GM12878 (cell line): ENCODE measurements at regions not wholly inside any gene's neighbourhood (a gene's known extent, or its start where the extent isn't known, plus 50 kb on each side); places are given as distances from the start of the nearest gene placed in this dataset.

Experiments used
- ATAC-seq: fragments of 200-7000 bp; cut with Tn5 transposase; 3 replicates; pipeline ENCODE4 v1.9.1; 2020; ENCODE audit warnings: mild to moderate bottlenecking, moderate library complexity
- BruUV-seq: library from RNA; stranded (reverse); fragments of 400-500 nt; replicated peaks from 2 replicates; lab custom pipeline; 2021; lab: Mats Ljungman, UMichigan
- CTCF ChIA-PET: fragments of 300-600 bp; sonication (Branson Sonifier 250); formaldehyde crosslinking; extraction: SDS; loops from one replicate; lab custom pipeline; 2021; ENCODE audit warnings: inconsistent platforms; lab: Yijun Ruan, JAX
- POLR2A ChIA-PET: fragments of 350-600 bp; formaldehyde crosslinking; extraction: SDS; loops from one replicate; lab custom pipeline; 2021; ENCODE audit warnings: inconsistent platforms; lab: Charles Lee
- RAD21 ChIA-PET: fragments of 300-600 bp; sonication (Branson Sonifier 250); formaldehyde crosslinking; loops from one replicate; lab custom pipeline; 2023; ENCODE audit warnings: antibody characterized with exemption; ENCODE audit not compliant: unreplicated experiment; lab: Charles Lee
- SMC1A ChIA-PET: fragments of 300-600 bp; sonication (Branson Sonifier 250); formaldehyde crosslinking; loops from one replicate; lab custom pipeline; 2023; ENCODE audit not compliant: unreplicated experiment, uncharacterized antibody; lab: Charles Lee
- DNase-seq: peaks from one replicate; pipeline ENCODE4 v3.0.0-alpha.2; 2011; ENCODE audit warnings: low read depth, low spot score
- FAIRE-seq: peaks from 3 replicates; lab custom pipeline; 2011; peaks lifted over from hg19 to GRCh38; lab: Jason Lieb, UNC
- H2AFZ ChIP-seq: 2 replicates; pipeline ENCODE4 v1.6.0; 2011; ENCODE audit warnings: low read depth, low read length, control low read depth; ENCODE audit not compliant: control insufficient read depth
- H3K27ac ChIP-seq: 2 replicates; pipeline ENCODE4 v1.5.1; 2011; ENCODE audit warnings: control low read depth; ENCODE audit not compliant: control insufficient read depth, insufficient read depth
- H3K27me3 ChIP-seq, 2 experiments: replicated peaks in 1 of 2; 2 replicates each; pipeline versions ENCODE4 v1.6.0 to v1.6.1; 2011; ENCODE audit warnings: low read length in 1 of 2; ENCODE audit not compliant: control insufficient read depth in 2 of 2, insufficient read depth in 2 of 2
- H3K36me3 ChIP-seq, 2 experiments: 2 replicates each; pipeline ENCODE4 v1.5.1; 2011; ENCODE audit warnings: low read length in 1 of 2; ENCODE audit not compliant: control insufficient read depth in 2 of 2, insufficient read depth in 2 of 2
- H3K4me1 ChIP-seq: 2 replicates; pipeline ENCODE4 v1.6.1; 2011; ENCODE audit warnings: mild to moderate bottlenecking, low read length, moderate library complexity, mixed read lengths; ENCODE audit not compliant: control insufficient read depth, insufficient read depth
- H3K4me2 ChIP-seq: 2 replicates; pipeline ENCODE4 v1.6.0; 2011; ENCODE audit warnings: control low read depth; ENCODE audit not compliant: control insufficient read depth, insufficient read depth
- H3K4me3 ChIP-seq: fragments of 200-600 bp; sonication (generic); 2 replicates; pipeline ENCODE4 v1.5.1; 2016
- H3K79me2 ChIP-seq: 2 replicates; pipeline ENCODE4 v1.6.0; 2011; ENCODE audit warnings: low read length; ENCODE audit not compliant: control insufficient read depth, insufficient read depth
- H3K9ac ChIP-seq: 2 replicates; pipeline ENCODE4 v1.8.0; 2011; ENCODE audit warnings: low read length, control low read depth, mixed read lengths; ENCODE audit not compliant: control insufficient read depth, insufficient read depth
- H3K9me3 ChIP-seq: replicated peaks from 3 replicates; pipeline ENCODE4 v1.5.1; 2011; ENCODE audit warnings: mild to moderate bottlenecking, low read length; ENCODE audit not compliant: control insufficient read depth, insufficient read depth
- H4K20me1 ChIP-seq: 2 replicates; pipeline ENCODE4 v1.6.0; 2011; ENCODE audit not compliant: control insufficient read depth, insufficient read depth
- ATF7 ChIP-seq: fragments of 450-650 bp; IDR thresholded peaks from 2 replicates; pipeline ENCODE4 v1.6.1; 2016; ENCODE audit warnings: low read depth, mild to moderate bottlenecking
- BCL3 ChIP-seq: IDR thresholded peaks from 2 replicates; pipeline ENCODE4 v1.6.1; 2011; ENCODE audit warnings: borderline replicate concordance, low read depth, mild to moderate bottlenecking, moderate library complexity, low read length; ENCODE audit not compliant: insufficient read depth, poor library complexity, severe bottlenecking
- CREM ChIP-seq: IDR thresholded peaks from 2 replicates; pipeline ENCODE4 v1.6.1; 2014; ENCODE audit warnings: antibody characterized with exemption, low read depth
- EZH2 ChIP-seq: IDR thresholded peaks from 2 replicates; pipeline ENCODE4 v1.6.1; 2012; ENCODE audit warnings: low read depth, mild to moderate bottlenecking, control low read depth, inconsistent platforms, low read length, borderline replicate concordance; ENCODE audit not compliant: control insufficient read depth
- NFYB ChIP-seq: IDR thresholded peaks from 2 replicates; pipeline ENCODE4 v1.6.1; 2011; ENCODE audit warnings: low read depth, mild to moderate bottlenecking, low read length, improper control_type of control experiment, moderate library complexity; ENCODE audit not compliant: insufficient read depth
- POU2F2 ChIP-seq: IDR thresholded peaks from 3 replicates; pipeline ENCODE4 v1.6.1; 2011; ENCODE audit warnings: low read depth, mild to moderate bottlenecking, low read length, borderline replicate concordance
- REST ChIP-seq: IDR thresholded peaks from 2 replicates; pipeline ENCODE4 v1.6.1; 2012; ENCODE audit warnings: mild to moderate bottlenecking, low read depth, low read length
- SP1 ChIP-seq: IDR thresholded peaks from one replicate; pipeline ENCODE4 v1.6.1; 2011; ENCODE audit warnings: low read depth, low read length
- ZBTB11 ChIP-seq: fragments of 450-650 bp; formaldehyde crosslinking; IDR thresholded peaks from 2 replicates; pipeline ENCODE4 v1.5.0; 2022; ENCODE audit warnings: mild to moderate bottlenecking, missing genetic modification characterization
- WGBS: methylation state at CpG from one replicate; pipeline ENCODE4 v1.1.6; 2016; ENCODE audit warnings: low lambda C conversion rate; ENCODE audit not compliant: insufficient replicate concordance, insufficient coverage; ENCODE audit errors: missing lambda C conversion rate; 5-methylcytosine and 5-hydroxymethylcytosine counted together
- in situ Hi-C: fragments of 300-500 bp; cut with MboI; formaldehyde crosslinking; loops from 9 replicates; pipeline ENCODE4 v1.14.3; 2018; ENCODE audit warnings: mixed read lengths
- intact Hi-C: fragments of 100-400 bp; cut with micrococcal nuclease; formaldehyde crosslinking; loops from one replicate; pipeline ENCODE4 v1.14.2; 2022; ENCODE audit not compliant: unreplicated experiment
- TF ChIP-seq, protein P1 (sequence below): fragments of 150-350 bp; IDR thresholded peaks from 2 replicates; pipeline ENCODE4 v1.6.1; 2016; ENCODE audit warnings: low read depth, low read length

GRCh38 chr20:61048302-61048701 is 203.8 kb upstream of the CDH4 start:
- no peak for FAIRE-seq
- Histone ChIP-seq H3K36me3 (no peaks in the 10 kb centered on the region), H3K27ac (no peak overlapping the region), H3K4me2 (no peak overlapping the region), H3K4me3 (no peak overlapping the region), H4K20me1 (no peaks in the 10 kb centered on the region), H3K4me1 (no peaks in the 10 kb centered on the region), H3K9ac (no peak overlapping the region), H3K9me3 (no peaks in the 10 kb centered on the region; the same call in 2 of the 3 replicates), H2AFZ (no peak overlapping the region), H3K79me2 (no peaks in the 10 kb centered on the region), H3K27me3 (no peaks in the 10 kb centered on the region)
- WGBS, result 25% methylated on average over 2 of the region's 2 CpGs
- SMC1A ChIA-PET, result no interaction called here
- CTCF ChIA-PET, result no interaction called here
- POLR2A ChIA-PET, result interaction anchor here (0.6 kb wide), 1 partner anchor 1570 kb away, joined by 3 read pairs; no protein-coding TSS in a partner anchor
- RAD21 ChIA-PET, result no interaction called here
- no TSS peak for BruUV-seq
- in situ Hi-C loops, result no loop called here
- no peak for DNase-seq
- no peak for ATAC-seq
- intact Hi-C loops, result no loop called here
- TF ChIP-seq, protein P1, sequence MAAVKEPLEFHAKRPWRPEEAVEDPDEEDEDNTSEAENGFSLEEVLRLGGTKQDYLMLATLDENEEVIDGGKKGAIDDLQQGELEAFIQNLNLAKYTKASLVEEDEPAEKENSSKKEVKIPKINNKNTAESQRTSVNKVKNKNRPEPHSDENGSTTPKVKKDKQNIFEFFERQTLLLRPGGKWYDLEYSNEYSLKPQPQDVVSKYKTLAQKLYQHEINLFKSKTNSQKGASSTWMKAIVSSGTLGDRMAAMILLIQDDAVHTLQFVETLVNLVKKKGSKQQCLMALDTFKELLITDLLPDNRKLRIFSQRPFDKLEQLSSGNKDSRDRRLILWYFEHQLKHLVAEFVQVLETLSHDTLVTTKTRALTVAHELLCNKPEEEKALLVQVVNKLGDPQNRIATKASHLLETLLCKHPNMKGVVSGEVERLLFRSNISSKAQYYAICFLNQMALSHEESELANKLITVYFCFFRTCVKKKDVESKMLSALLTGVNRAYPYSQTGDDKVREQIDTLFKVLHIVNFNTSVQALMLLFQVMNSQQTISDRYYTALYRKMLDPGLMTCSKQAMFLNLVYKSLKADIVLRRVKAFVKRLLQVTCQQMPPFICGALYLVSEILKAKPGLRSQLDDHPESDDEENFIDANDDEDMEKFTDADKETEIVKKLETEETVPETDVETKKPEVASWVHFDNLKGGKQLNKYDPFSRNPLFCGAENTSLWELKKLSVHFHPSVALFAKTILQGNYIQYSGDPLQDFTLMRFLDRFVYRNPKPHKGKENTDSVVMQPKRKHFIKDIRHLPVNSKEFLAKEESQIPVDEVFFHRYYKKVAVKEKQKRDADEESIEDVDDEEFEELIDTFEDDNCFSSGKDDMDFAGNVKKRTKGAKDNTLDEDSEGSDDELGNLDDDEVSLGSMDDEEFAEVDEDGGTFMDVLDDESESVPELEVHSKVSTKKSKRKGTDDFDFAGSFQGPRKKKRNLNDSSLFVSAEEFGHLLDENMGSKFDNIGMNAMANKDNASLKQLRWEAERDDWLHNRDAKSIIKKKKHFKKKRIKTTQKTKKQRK, result no peak
- TF ChIP-seq POU2F2 (no peak), ATF7 (no peak), EZH2 (no peak), REST (no peak), ZBTB11 (no peak), BCL3 (no peak), SP1 (no peak), NFYB (no peak), CREM (no peak)
